HCT116 (cell line): ENCODE measurements at regions not wholly inside any gene's neighbourhood (a gene's known extent, or its start where the extent isn't known, plus 50 kb on each side); places are given as distances from the start of the nearest gene placed in this dataset.
"Not testable (repeated sequence)": the region's sequence is repeated elsewhere in the genome, so short reads cannot be mapped to it uniquely, and the experiment has no call there.

Source experiments
- ATAC-seq: fragments of 200-7000 bp; cut with Tn5 transposase; 2 replicates; pipeline ENCODE4 v1.9.1; 2020; ENCODE audit warnings: mild to moderate bottlenecking, moderate library complexity
- BruUV-seq: library from RNA; stranded (reverse); fragments of 400-500 nt; replicated peaks from 2 replicates; lab custom pipeline; 2021; lab: Mats Ljungman, UMichigan
- CTCF ChIA-PET: fragments of 300-600 bp; sonication (Branson Sonifier 250); formaldehyde crosslinking; loops from one replicate; lab custom pipeline; 2021; ENCODE audit warnings: antibody characterized with exemption; lab: Charles Lee
- POLR2A ChIA-PET: fragments of 300-600, 350-600 bp; sonication (Branson Sonifier 250); formaldehyde crosslinking; loops from one replicate; lab custom pipeline; 2021; ENCODE audit warnings: antibody characterized with exemption; lab: Charles Lee
- RAD21 ChIA-PET, 2 experiments: fragments of 300-600 bp; sonication (Branson Sonifier 250); formaldehyde crosslinking; loops; one replicate each; lab custom pipeline; 2023; ENCODE audit warnings: low total read pairs in 2 of 2; ENCODE audit not compliant: uncharacterized antibody in 2 of 2, unreplicated experiment in 2 of 2, low non-redundant PET in 1 of 2; lab: Charles Lee
- DNase-seq: peaks from one replicate; pipeline ENCODE4 v3.0.0-alpha.2; 2010; ENCODE audit warnings: low read depth, low spot score
- H2AFZ ChIP-seq: fragments of 200-600 bp; shearing (Covaris generic), sonication (generic); 2 replicates; pipeline ENCODE4 v1.6.1; 2017; ENCODE audit warnings: low read depth, mixed run types, mixed read lengths, antibody characterized with exemption, low read length; ENCODE audit not compliant: poor library complexity, severe bottlenecking
- H3K27ac ChIP-seq: 2 replicates; pipeline ENCODE4 v1.5.1; 2012; ENCODE audit warnings: low read depth, low read length
- H3K27me3 ChIP-seq: fragments of 200-600 bp; sonication (generic); 2 replicates; pipeline ENCODE4 v1.6.1; 2016; ENCODE audit warnings: mixed run types, low read length, mixed read lengths; ENCODE audit not compliant: insufficient read depth
- H3K36me3 ChIP-seq, 2 experiments: fragments of 200-500 bp in 1 of 2; fragments of 200-600 bp in 1 of 2; sonication (Bioruptor generic) in 1 of 2; sonication (generic) in 1 of 2; 2 replicates each; pipeline versions ENCODE4 v1.5.1 to v1.6.1; 2014 to 2016; ENCODE audit warnings: low read length in 2 of 2, inconsistent platforms in 1 of 2, mixed read lengths in 1 of 2, mixed run types in 1 of 2; ENCODE audit not compliant: insufficient read depth in 2 of 2, control insufficient read depth in 1 of 2
- H3K4me1 ChIP-seq, 2 experiments: fragments of 200-600 bp in 1 of 2; sonication (generic) in 1 of 2; 2 replicates each; pipeline versions ENCODE4 v1.5.1 to v1.6.1; 2012 to 2017; ENCODE audit warnings: low read length in 2 of 2, inconsistent platforms in 1 of 2, mild to moderate bottlenecking in 1 of 2, mixed read lengths in 1 of 2, mixed run types in 1 of 2, moderate library complexity in 1 of 2; ENCODE audit not compliant: insufficient read depth in 2 of 2, control insufficient read depth in 1 of 2
- H3K4me2 ChIP-seq: fragments of 200-600 bp; sonication (generic); 2 replicates; pipeline ENCODE4 v1.6.1; 2017; ENCODE audit warnings: mixed run types, low read length, mixed read lengths
- H3K4me3 ChIP-seq, 2 experiments: fragments of 200-600 bp in 1 of 2; sonication (generic) in 1 of 2; replicated peaks in 1 of 2; 2 replicates each; pipeline ENCODE4 v1.5.1; 2011 to 2016; ENCODE audit warnings: low read length in 2 of 2, control low read depth in 1 of 2, low read depth in 1 of 2, mild to moderate bottlenecking in 1 of 2, mixed read lengths in 1 of 2, mixed run types in 1 of 2
- H3K79me2 ChIP-seq: fragments of 200-600 bp; sonication (generic); 2 replicates; pipeline ENCODE4 v1.6.1; 2017; ENCODE audit warnings: mild to moderate bottlenecking, mixed run types, low read length, moderate library complexity, mixed read lengths; ENCODE audit not compliant: insufficient read depth
- H3K9ac ChIP-seq: fragments of 200-600 bp; sonication (generic); 2 replicates; pipeline ENCODE4 v1.6.1; 2016; ENCODE audit warnings: low read length, mixed read lengths
- H3K9me2 ChIP-seq: fragments of 200-600 bp; sonication (generic), shearing (Covaris generic); 2 replicates; pipeline ENCODE4 v1.6.1; 2017; ENCODE audit warnings: mixed run types, mild to moderate bottlenecking, moderate library complexity; ENCODE audit not compliant: insufficient read depth
- H3K9me3 ChIP-seq, 2 experiments: fragments of 200-500 bp in 1 of 2; fragments of 200-600 bp in 1 of 2; sonication (Bioruptor generic) in 1 of 2; sonication (generic) in 1 of 2; 2 replicates each; pipeline ENCODE4 v1.6.1; 2014 to 2017; ENCODE audit warnings: low read length in 2 of 2, mixed read lengths in 2 of 2, inconsistent platforms in 1 of 2, low read depth in 1 of 2, mild to moderate bottlenecking in 1 of 2, mixed run types in 1 of 2, moderate library complexity in 1 of 2; ENCODE audit not compliant: control insufficient read depth in 1 of 2, insufficient read depth in 1 of 2
- H4K20me1 ChIP-seq: fragments of 200-600 bp; sonication (generic), shearing (Covaris generic); 2 replicates; pipeline ENCODE4 v1.6.1; 2017; ENCODE audit warnings: mixed run types, mild to moderate bottlenecking, moderate library complexity; ENCODE audit not compliant: insufficient read depth
- ATF3 ChIP-seq: IDR thresholded peaks from 2 replicates; pipeline ENCODE4 v1.6.1; 2012
- CEBPB ChIP-seq: IDR thresholded peaks from 2 replicates; pipeline ENCODE4 v1.6.1; 2012; ENCODE audit warnings: low read depth
- EGR1 ChIP-seq: IDR thresholded peaks from 2 replicates; pipeline ENCODE4 v1.6.1; 2012; ENCODE audit warnings: low read depth
- JUND ChIP-seq: IDR thresholded peaks from 2 replicates; pipeline ENCODE4 v1.6.1; 2012
- POLR2A ChIP-seq: IDR thresholded peaks from 2 replicates; pipeline ENCODE4 v1.7.0; 2011; ENCODE audit warnings: borderline replicate concordance; ENCODE audit not compliant: insufficient read depth, insufficient read length; ENCODE audit errors: extremely low read depth
- RAD21 ChIP-seq: IDR thresholded peaks from 2 replicates; pipeline ENCODE4 v1.6.1; 2012; ENCODE audit warnings: low read depth, mild to moderate bottlenecking
- REST ChIP-seq: IDR thresholded peaks from 2 replicates; pipeline ENCODE4 v1.6.1; 2012; ENCODE audit warnings: low read depth
- SRF ChIP-seq: IDR thresholded peaks from 2 replicates; pipeline ENCODE4 v1.6.1; 2012; ENCODE audit warnings: low read depth
- TCF7L2 ChIP-seq: IDR thresholded peaks from 2 replicates; pipeline ENCODE4 v1.7.0; 2011; ENCODE audit warnings: borderline replicate concordance, inconsistent platforms; ENCODE audit not compliant: insufficient read depth, insufficient read length; ENCODE audit errors: extremely low read depth
- ZNF274 ChIP-seq: fragments of 200-500 bp; sonication (Bioruptor generic); IDR thresholded peaks from 2 replicates; pipeline ENCODE4 v1.6.1; 2014; ENCODE audit warnings: mild to moderate bottlenecking, low read depth, low read length, inconsistent platforms
- intact Hi-C: fragments of 100-400 bp; cut with micrococcal nuclease; formaldehyde crosslinking; loops from 2 replicates; pipeline ENCODE4 v1.10.0; 2022
- TF ChIP-seq, protein P1 (sequence below): IDR thresholded peaks from 2 replicates; pipeline ENCODE4 v1.6.1; 2012

DNA sequence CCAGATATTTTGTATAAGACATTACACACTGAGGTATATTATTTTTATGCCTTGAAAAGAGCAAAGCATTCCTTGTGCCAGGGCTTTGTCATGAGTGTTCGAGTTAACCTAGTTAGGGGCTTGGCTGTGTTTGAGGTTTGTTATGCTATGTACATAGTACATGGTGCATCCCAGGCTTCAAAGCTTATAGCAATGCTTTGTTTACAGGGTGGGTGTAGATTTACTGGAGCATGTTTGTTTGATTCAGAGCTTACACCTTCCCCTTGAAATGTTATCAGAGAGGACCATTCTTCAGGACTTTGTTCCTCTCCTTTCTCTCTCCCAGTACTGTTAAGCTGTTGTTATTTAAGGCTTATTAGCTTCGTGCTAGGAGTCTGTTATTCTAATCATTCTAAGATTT lies 738.7 kb upstream of the LRRTM4 start:
- no peak for DNase-seq
- ATAC-seq = no peak
- H3K79me2 ChIP-seq = no peaks in the 10 kb centered on the region
- H3K9ac ChIP-seq = no peak overlapping the region
- no TSS peak for BruUV-seq
- no peak overlapping the region for H2AFZ ChIP-seq
- ChIA-PET POLR2A (no interaction called here), CTCF (no interaction called here), RAD21 (no interaction called here)
- no peaks in the 10 kb centered on the region for H3K9me2 ChIP-seq
- no peaks in the 10 kb centered on the region for H4K20me1 ChIP-seq
- peaks cover 9 to 15% of the 10 kb centered on the region in 2 experiments; a peak in 2 of 4 replicates for H3K9me3 ChIP-seq
- H3K4me3 ChIP-seq = no peak overlapping the region
- no peaks in the 10 kb centered on the region for H3K27me3 ChIP-seq
- H3K4me2 ChIP-seq = no peak overlapping the region
- H3K27ac ChIP-seq = no peak overlapping the region
- no peaks in the 10 kb centered on the region for H3K36me3 ChIP-seq
- intact Hi-C loops = no loop called here
- H3K4me1 ChIP-seq = no peaks in the 10 kb centered on the region
- no peak for TF ChIP-seq TCF7L2
- TF ChIP-seq EGR1 = no peak
- TF ChIP-seq CEBPB = no peak
- TF ChIP-seq ATF3 = no peak

GRCh38 chr2:78261454-78261853 lies 739.3 kb upstream of the LRRTM4 start:
- H3K27me3 ChIP-seq = no peaks in the 10 kb centered on the region
- no peak for ATAC-seq
- no peak for DNase-seq
- no TSS peak for BruUV-seq
- H3K79me2 ChIP-seq = no peaks in the 10 kb centered on the region
- TF ChIP-seq REST (no peak), JUND (no peak), RAD21 (no peak), SRF (no peak), ZNF274 (no peak), EGR1 (no peak), POLR2A (no peak)
- TF ChIP-seq, protein P1, sequence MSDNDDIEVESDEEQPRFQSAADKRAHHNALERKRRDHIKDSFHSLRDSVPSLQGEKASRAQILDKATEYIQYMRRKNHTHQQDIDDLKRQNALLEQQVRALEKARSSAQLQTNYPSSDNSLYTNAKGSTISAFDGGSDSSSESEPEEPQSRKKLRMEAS = no peak
- ChIA-PET RAD21 (no interaction called here), POLR2A (no interaction called here), CTCF (no interaction called here)
- H3K27ac ChIP-seq = no peak overlapping the region
- intact Hi-C loops = no loop called here
- no peak overlapping the region for H2AFZ ChIP-seq
- no peaks in the 10 kb centered on the region for H3K36me3 ChIP-seq
- H3K9me3 ChIP-seq = peaks cover 9 to 15% of the 10 kb centered on the region in 2 experiments; a peak in 3 of 4 replicates
- no peak overlapping the region for H3K4me3 ChIP-seq
- no peak overlapping the region for H3K9ac ChIP-seq
- H3K4me1 ChIP-seq = no peaks in the 10 kb centered on the region
- no peaks in the 10 kb centered on the region for H4K20me1 ChIP-seq
- H3K9me2 ChIP-seq = no peaks in the 10 kb centered on the region
- H3K4me2 ChIP-seq = no peak overlapping the region

- H3K4me1 ChIP-seq, H3K4me2 ChIP-seq, RAD21 ChIA-PET, H3K79me2 ChIP-seq, POLR2A ChIA-PET, H3K4me3 ChIP-seq, H3K27ac ChIP-seq, DNase-seq, CTCF ChIA-PET, BruUV-seq, ATAC-seq, H4K20me1 ChIP-seq, H3K9ac ChIP-seq, intact Hi-C loops, H2AFZ ChIP-seq, H3K27me3 ChIP-seq, H3K36me3 ChIP-seq, H3K9me2 ChIP-seq: not testable (repeated sequence)
- peaks cover 4 to 15% of the 10 kb centered on the region in 2 experiments; a peak in 3 of 4 replicates for H3K9me3 ChIP-seq
These were observed 739.9 kb upstream of the LRRTM4 start for GRCh38 chr2:78262089-78262488.
